DND-41 (cell line): ENCODE measurements at regions not wholly inside any gene's neighbourhood (a gene's known extent, or its start where the extent isn't known, plus 50 kb on each side); places are given as distances from the start of the nearest gene placed in this dataset.

Experiments
- CTCF ChIP-seq: IDR thresholded peaks from 2 replicates; pipeline ENCODE4 v1.5.1; 2012; ENCODE audit warnings: borderline replicate concordance, low read length, moderate library complexity, mild to moderate bottlenecking; ENCODE audit not compliant: poor library complexity, severe bottlenecking; ENCODE audit errors: extremely low read depth
- EZH2 ChIP-seq: IDR thresholded peaks from 3 replicates; pipeline ENCODE4 v1.6.1; 2012; ENCODE audit warnings: borderline replicate concordance, low read depth, mild to moderate bottlenecking, moderate library complexity, low read length, inconsistent platforms; ENCODE audit not compliant: severe bottlenecking

- TF ChIP-seq CTCF (no peak), EZH2 (no peak)
Measured at GRCh38 chr2:734496-734895, 57.3 kb upstream of the TMEM18 start.
